Skeletal muscle satellite cell (primary cell): ENCODE measurements at regions not wholly inside any gene's neighbourhood (a gene's known extent, or its start where the extent isn't known, plus 50 kb on each side); places are given as distances from the start of the nearest gene placed in this dataset.

Experiments used
- H3K27me3 ChIP-seq: 2 replicates; pipeline ENCODE4 v1.7.0; 2013; ENCODE audit warnings: low read length; ENCODE audit not compliant: control insufficient read depth, insufficient read depth
- H3K36me3 ChIP-seq: 2 replicates; pipeline ENCODE4 v1.7.0; 2013; ENCODE audit warnings: mild to moderate bottlenecking, control low read depth, low read length; ENCODE audit not compliant: insufficient read depth
- H3K4me1 ChIP-seq: 2 replicates; pipeline ENCODE4 v1.7.0; 2013; ENCODE audit warnings: low read length; ENCODE audit not compliant: control insufficient read depth, insufficient read depth
- H3K4me2 ChIP-seq: 2 replicates; pipeline ENCODE4 v1.7.0; 2013; ENCODE audit warnings: mild to moderate bottlenecking, low read length
- H3K4me3 ChIP-seq: 2 replicates; pipeline ENCODE4 v1.7.0; 2013; ENCODE audit warnings: low read length
- H3K9ac ChIP-seq: 2 replicates; pipeline ENCODE4 v1.7.0; 2013; ENCODE audit warnings: mild to moderate bottlenecking, low read depth, low read length, moderate library complexity
- H3K9me3 ChIP-seq: replicated peaks from 2 replicates; pipeline ENCODE4 v1.7.0; 2013; ENCODE audit warnings: mild to moderate bottlenecking, control low read depth, low read length

- H3K4me3 ChIP-seq, result no peak overlapping the region
- no peaks in the 10 kb centered on the region for H3K4me1 ChIP-seq
- H3K36me3 ChIP-seq, result no peaks in the 10 kb centered on the region
- H3K4me2 ChIP-seq, result no peak overlapping the region
- H3K9ac ChIP-seq, result no peak overlapping the region
- no peaks in the 10 kb centered on the region for H3K27me3 ChIP-seq
- H3K9me3 ChIP-seq, result no peaks in the 10 kb centered on the region
Measured at GRCh38 chr18:40048253-40048652, 1906.8 kb upstream of the PIK3C3 start.

- Histone ChIP-seq H3K27me3 (no peaks in the 10 kb centered on the region), H3K4me3 (no peak overlapping the region), H3K9me3 (no peaks in the 10 kb centered on the region), H3K9ac (no peak overlapping the region), H3K4me2 (no peak overlapping the region), H3K36me3 (no peaks in the 10 kb centered on the region), H3K4me1 (no peaks in the 10 kb centered on the region)
Measured at GRCh38 chr18:40046596-40046995, 1908.4 kb upstream of the PIK3C3 start.

- Histone ChIP-seq H3K9me3 (no peaks in the 10 kb centered on the region), H3K4me1 (no peaks in the 10 kb centered on the region), H3K4me2 (no peak overlapping the region), H3K27me3 (no peaks in the 10 kb centered on the region), H3K9ac (no peak overlapping the region), H3K4me3 (no peak overlapping the region), H3K36me3 (no peaks in the 10 kb centered on the region)
Measured at GRCh38 chr18:40041951-40042350, 1913.1 kb upstream of the PIK3C3 start.

- H3K4me3 ChIP-seq, result no peak overlapping the region
- H3K27me3 ChIP-seq, result no peaks in the 10 kb centered on the region
- no peaks in the 10 kb centered on the region for H3K36me3 ChIP-seq
- H3K9me3 ChIP-seq, result no peaks in the 10 kb centered on the region
- no peak overlapping the region for H3K4me2 ChIP-seq
- H3K4me1 ChIP-seq, result no peaks in the 10 kb centered on the region
- no peak overlapping the region for H3K9ac ChIP-seq
Measured at GRCh38 chr18:40040574-40040973, 1914.5 kb upstream of the PIK3C3 start.

GRCh38 chr18:40037356-40037755, 1917.7 kb upstream of the PIK3C3 start:
- H3K4me3 ChIP-seq, result no peak overlapping the region
- H3K27me3 ChIP-seq, result no peaks in the 10 kb centered on the region
- H3K4me1 ChIP-seq, result no peaks in the 10 kb centered on the region
- no peak overlapping the region for H3K4me2 ChIP-seq
- no peaks in the 10 kb centered on the region for H3K9me3 ChIP-seq
- no peak overlapping the region for H3K9ac ChIP-seq
- no peaks in the 10 kb centered on the region for H3K36me3 ChIP-seq

- Histone ChIP-seq H3K4me1 (no peaks in the 10 kb centered on the region), H3K4me3 (no peak overlapping the region), H3K4me2 (no peak overlapping the region), H3K27me3 (no peaks in the 10 kb centered on the region), H3K36me3 (no peaks in the 10 kb centered on the region), H3K9ac (no peak overlapping the region), H3K9me3 (no peaks in the 10 kb centered on the region)
Measured at GRCh38 chr18:40036861-40037260, 1918.2 kb upstream of the PIK3C3 start.

- Histone ChIP-seq H3K4me2 (no peak overlapping the region), H3K27me3 (no peaks in the 10 kb centered on the region), H3K36me3 (no peaks in the 10 kb centered on the region)
Measured at GRCh38 chr18:40035966-40036365, 1919.1 kb upstream of the PIK3C3 start.

GRCh38 chr18:40032076-40032475, 1923.0 kb upstream of the PIK3C3 start:
- Histone ChIP-seq H3K9ac (no peak overlapping the region), H3K36me3 (no peaks in the 10 kb centered on the region), H3K4me3 (no peak overlapping the region), H3K4me2 (no peak overlapping the region), H3K4me1 (no peaks in the 10 kb centered on the region), H3K9me3 (no peaks in the 10 kb centered on the region), H3K27me3 (no peaks in the 10 kb centered on the region)

More at GRCh38 chr18:40035966-40036365, 1919.1 kb upstream of the PIK3C3 start:
- H3K9me3 ChIP-seq, result no peaks in the 10 kb centered on the region
- no peak overlapping the region for H3K4me3 ChIP-seq
- no peak overlapping the region for H3K9ac ChIP-seq
- no peaks in the 10 kb centered on the region for H3K4me1 ChIP-seq

- Histone ChIP-seq H3K4me1 (no peaks in the 10 kb centered on the region), H3K4me3 (no peak overlapping the region), H3K36me3 (no peaks in the 10 kb centered on the region), H3K9me3 (no peaks in the 10 kb centered on the region), H3K27me3 (no peaks in the 10 kb centered on the region), H3K9ac (no peak overlapping the region), H3K4me2 (no peak overlapping the region)
Measured at GRCh38 chr18:40031435-40031834, 1923.6 kb upstream of the PIK3C3 start.

GRCh38 chr18:40019797-40020392, 1935.1 kb upstream of the PIK3C3 start:
- no peak overlapping the region for H3K4me2 ChIP-seq
- H3K9ac ChIP-seq, result no peak overlapping the region
- no peaks in the 10 kb centered on the region for H3K27me3 ChIP-seq
- H3K4me3 ChIP-seq, result no peak overlapping the region
- no peaks in the 10 kb centered on the region for H3K4me1 ChIP-seq
- no peaks in the 10 kb centered on the region for H3K9me3 ChIP-seq
- H3K36me3 ChIP-seq, result no peaks in the 10 kb centered on the region

- Histone ChIP-seq H3K4me1 (peaks cover 4% of the 10 kb centered on the region), H3K9me3 (no peaks in the 10 kb centered on the region), H3K36me3 (no peaks in the 10 kb centered on the region), H3K9ac (no peak overlapping the region), H3K4me3 (no peak overlapping the region), H3K4me2 (no peak overlapping the region), H3K27me3 (no peaks in the 10 kb centered on the region)
Measured at GRCh38 chr18:40018266-40018665, 1936.8 kb upstream of the PIK3C3 start.

GRCh38 chr18:40017021-40017420, 1938.0 kb upstream of the PIK3C3 start:
- Histone ChIP-seq H3K9me3 (no peaks in the 10 kb centered on the region), H3K4me1 (peaks cover 11% of the 10 kb centered on the region), H3K4me2 (no peak overlapping the region), H3K4me3 (no peak overlapping the region), H3K36me3 (no peaks in the 10 kb centered on the region), H3K27me3 (no peaks in the 10 kb centered on the region), H3K9ac (no peak overlapping the region)
